Ureter (tissue), 1 donor: ENCODE measurements at regions not wholly inside any gene's neighbourhood (a gene's known extent, or its start where the extent isn't known, plus 50 kb on each side); places are given as distances from the start of the nearest gene placed in this dataset.
"Not testable (repeated sequence)": the region's sequence is repeated elsewhere in the genome, so short reads cannot be mapped to it uniquely, and the experiment has no call there.

Source experiments
- DNase-seq: peaks from one replicate; pipeline ENCODE4 v3.0.0-alpha.2; 2020; ENCODE audit warnings: low spot score
- donor health status: DM: yes; HTN: yes; CAD: no.

DNA sequence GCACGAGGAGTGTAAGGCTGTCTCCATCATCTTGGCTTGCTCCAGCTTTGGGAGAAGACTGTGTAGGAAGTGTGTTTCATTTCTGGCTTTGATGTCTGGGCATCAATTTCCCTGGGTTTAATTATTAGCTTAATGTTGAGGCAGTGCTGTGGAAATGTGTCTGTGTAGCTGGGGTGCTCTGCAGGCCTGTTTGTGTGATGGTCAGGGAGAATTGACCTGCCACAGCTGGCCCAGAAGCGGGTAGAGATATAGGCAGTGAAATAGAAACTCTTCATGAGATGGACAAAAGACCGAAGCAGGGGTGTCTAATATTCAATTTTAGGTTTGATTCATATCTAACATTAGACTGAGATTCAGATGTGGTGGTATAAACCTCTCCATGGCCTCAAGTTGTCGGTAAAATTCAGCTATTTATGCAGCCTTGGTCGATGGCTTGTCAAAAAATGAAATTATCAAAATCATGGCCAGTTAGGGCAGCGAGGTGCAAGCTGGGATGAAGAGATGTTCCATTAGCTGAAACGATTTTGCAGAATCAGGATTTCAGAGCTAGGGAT, 95.3 kb upstream of the SNX9 start:
- DNase-seq, result no peak

GRCh38 chr6:157728183-157728881, 94.7 kb upstream of the SNX9 start:
- no peak for DNase-seq

DNA sequence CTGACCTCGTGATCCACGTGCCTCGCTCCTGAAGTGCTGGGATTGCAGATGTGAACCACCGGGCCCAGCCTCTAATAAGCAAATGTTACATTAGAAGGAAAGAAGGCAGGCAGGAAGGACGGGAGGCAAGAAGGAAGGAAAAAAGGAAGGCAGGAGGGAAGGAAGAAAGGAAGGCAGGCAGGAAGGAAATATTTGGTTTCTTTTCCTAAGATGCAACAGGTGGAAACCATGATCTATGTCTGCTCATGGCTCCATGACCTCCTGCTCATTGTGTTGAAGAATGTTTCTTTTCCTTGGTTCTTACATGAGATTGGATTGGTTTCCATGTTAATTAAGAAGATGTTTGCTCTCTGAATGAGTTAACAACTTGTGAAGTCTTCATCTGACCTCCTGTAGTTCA, 91.8 kb upstream of the SNX9 start:
- DNase-seq, result no peak

- DNase-seq, result no peak
Measured at GRCh38 chr6:157732007-157732406, 91.0 kb upstream of the SNX9 start.

GRCh38 chr6:157732416-157733161, 90.5 kb upstream of the SNX9 start:
- no peak for DNase-seq

DNA sequence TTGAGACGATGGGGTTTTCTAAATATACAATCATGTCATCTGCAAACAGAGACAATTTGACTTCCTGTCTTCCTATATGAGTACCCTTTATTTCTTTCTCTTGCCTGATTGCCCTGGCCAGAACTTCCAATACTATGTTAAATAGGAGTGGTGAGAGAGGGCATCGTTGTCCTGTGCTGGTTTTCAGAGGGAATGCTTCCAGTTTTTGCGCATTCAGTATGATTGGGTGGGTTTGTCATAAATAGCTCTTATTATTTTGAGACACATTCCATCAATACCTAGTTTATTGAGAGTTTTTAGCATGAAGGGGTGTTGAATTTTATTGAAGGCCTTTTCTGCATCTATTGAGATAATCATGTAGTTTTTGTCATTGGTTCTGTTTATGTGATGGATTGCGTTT, 86.5 kb upstream of the SNX9 start:
- DNase-seq, result not testable (repeated sequence)

DNA sequence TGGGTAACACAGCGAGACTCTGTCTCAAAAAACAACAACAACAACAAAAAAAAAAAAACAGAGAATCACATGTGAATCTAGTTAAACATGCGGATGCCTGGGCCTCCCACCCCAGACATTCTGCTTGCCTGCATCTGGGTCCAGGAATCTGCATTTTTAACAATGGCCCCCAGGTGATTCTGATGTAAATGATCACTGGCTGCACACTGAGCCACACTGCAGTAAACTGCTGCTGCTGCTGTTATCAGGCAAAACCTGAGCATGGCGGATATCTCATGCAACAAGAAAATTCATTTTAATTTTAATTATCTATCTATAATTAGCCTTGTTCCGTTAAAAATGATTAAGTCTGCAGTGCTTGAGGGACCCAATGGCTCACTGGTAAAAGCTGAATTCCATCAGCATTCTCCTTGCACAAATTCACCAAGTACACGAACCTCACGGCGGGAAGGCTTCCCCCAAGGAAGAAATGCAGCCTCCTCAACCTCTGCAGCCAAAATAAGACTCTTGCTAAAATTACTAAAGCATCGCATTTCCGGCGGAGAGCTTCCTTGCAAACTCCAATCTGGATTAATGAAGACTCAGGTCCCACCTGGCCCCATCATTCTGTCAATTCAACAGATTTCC, 81.6 kb upstream of the SNX9 start:
- DNase-seq, result no peak

GRCh38 chr6:157741948-157742556, 81.0 kb upstream of the SNX9 start:
- no peak for DNase-seq

GRCh38 chr6:157744102-157744601, 78.9 kb upstream of the SNX9 start:
- DNase-seq, result no peak

GRCh38 chr6:157746897-157747296, 76.1 kb upstream of the SNX9 start:
- no peak for DNase-seq

DNA sequence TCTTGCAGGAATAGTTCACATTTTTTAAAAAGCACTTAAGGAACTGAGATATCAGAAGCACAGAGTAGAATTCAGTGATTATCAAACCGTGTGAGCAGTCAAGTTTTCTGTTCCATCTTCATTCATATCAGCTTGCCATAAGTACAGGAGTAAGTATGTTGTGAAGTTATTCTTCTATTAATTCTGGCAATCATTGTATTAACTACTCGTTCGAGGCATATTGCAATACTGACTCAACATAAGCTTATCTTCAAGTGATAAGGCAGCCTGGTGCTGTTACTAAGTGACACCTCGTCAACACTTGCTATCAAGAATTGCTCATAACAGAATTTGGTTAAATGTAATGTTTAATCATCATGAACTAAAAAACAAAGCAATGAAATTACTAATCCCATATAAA, 75.7 kb upstream of the SNX9 start:
- DNase-seq, result no peak

- no peak for DNase-seq
Measured at GRCh38 chr6:157748839-157749571, 74.0 kb upstream of the SNX9 start.

DNA sequence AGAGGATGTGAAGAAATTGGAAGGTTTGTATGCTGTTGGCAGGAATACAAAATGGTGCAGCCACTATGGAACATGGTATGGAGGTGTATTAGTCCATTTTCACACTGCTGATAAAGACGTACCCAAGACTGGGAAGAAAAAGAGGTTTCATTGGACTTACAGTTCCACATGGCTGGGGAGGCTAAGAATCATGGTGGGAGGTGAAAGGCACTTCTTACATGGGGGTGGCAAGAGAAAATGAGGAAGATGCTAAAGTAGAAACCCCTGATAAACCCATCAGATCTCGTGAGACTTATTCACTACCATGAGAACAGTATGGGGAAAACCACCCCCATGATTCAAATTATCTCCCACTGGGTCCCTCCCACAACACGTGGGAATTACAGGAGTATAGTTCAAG, 72.1 kb upstream of the SNX9 start:
- not testable (repeated sequence) for DNase-seq

GRCh38 chr6:157751547-157752200, 71.4 kb upstream of the SNX9 start:
- DNase-seq, result no peak

DNA sequence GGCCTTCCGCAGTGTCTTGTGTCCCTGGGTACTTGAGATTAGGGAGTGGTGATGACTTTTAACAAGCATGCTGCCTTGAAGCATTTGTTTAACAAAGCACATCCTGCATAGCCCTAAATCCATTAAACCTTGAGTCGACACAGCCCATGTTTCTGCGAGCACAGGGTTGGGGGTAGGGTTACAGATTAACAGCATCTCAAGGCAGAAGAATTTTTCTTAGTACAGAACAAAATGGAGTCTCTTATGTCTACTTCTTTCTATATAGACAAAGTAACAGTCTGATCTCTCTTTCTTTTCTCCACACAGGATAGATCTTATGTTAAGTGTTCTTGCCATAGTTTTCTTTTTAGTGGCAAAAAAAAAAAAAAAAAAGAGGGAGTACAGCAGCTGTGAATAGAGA, 70.2 kb upstream of the SNX9 start:
- DNase-seq, result not testable (repeated sequence)

DNA sequence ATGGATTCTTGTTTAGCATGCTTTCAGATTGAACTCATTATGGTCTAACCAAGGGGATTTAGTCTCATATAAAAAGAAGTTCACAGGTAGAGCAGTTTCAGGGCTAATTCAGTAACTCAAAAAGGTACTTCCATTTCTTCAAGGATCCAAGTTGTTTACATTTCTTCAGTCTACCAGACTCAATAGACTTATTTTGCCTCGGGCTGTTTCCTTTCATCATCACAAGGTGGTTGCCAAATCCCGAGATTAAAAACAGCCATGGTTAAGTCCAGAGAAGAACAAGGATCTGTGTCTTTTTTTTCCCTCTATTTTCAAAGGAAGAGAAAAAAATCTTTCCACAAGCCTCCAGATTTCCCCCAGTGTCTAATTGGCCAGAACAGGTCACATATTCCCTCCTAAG, 69.8 kb upstream of the SNX9 start:
- no peak for DNase-seq

DNA sequence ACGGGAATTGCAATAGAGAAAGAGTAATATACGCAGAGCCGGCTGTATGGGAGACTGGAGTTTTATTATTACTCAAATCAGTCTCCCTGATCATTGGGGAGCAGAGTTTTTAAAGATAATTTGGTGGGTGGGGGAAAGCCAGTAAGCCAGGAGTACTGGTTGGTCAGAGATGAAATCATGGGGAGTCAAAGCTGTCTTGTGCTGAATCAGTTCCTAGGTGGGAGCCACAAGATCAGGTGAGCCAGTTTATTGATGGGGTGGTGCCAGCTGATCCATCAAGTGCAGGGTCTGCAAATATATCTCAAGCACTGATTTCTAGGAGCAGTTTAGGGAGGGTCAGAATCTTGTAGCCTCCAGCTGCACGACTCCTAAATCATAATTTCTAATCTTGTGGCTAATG, 69.2 kb upstream of the SNX9 start:
- DNase-seq, result not testable (repeated sequence)

DNA sequence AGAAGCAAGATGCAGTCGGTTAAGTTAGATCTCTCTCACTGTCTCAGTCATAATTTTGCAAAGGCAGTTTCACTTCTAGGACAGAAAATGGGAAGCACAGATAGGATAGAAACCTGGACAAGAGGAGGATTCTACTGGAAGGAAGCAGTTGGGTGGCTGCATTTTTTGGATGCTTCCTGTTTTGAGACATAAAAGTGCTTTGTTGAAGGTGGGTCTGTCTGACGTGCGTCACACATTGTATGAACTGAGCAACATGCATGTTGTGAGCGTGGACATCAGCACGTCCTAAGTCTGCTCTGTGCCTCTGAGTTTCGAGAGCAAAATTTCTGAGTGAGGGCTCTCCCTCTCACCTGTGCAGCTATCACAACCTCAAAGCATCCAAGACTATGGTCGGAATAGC, 68.7 kb upstream of the SNX9 start:
- DNase-seq, result no peak

- DNase-seq, result no peak
Measured at GRCh38 chr6:157755032-157755745, 67.9 kb upstream of the SNX9 start.

DNA sequence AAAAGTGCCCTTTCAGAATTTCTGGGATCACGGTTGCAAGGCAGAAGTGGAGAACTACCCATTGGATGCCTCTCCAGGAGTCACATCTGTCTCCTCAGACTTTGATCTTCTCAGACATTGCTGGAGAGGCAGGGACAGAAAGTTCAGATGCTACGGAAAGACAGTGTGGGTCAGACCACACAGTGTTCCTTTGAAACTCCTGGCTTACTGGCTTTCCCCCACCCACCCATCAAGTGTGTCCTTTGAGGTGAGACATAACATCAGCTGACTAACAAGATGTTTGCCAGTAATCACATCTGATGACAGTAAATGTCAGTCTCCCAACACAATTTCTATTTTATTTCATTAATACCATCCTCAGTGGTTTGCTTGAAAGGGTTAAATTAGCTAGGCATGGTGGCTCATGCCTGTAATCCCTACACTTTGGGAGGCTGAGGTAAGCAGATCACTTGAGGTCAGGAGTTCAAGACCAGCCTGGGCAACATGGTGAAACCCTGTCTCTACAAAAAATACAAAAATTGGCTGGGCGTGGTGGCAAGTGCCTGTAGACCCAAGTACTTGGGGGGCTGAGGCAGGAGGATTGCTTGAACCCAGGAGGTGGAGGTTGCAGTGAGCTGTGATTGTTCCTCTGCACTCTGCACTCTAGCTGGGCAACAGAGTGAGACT, 67.2 kb upstream of the SNX9 start:
- DNase-seq, result no peak
